SIG-M5 treated with dmso at 0.1 percent for 504 hours (cell line): ENCODE measurements at regions not wholly inside any gene's neighbourhood (a gene's known extent, or its start where the extent isn't known, plus 50 kb on each side); places are given as distances from the start of the nearest gene placed in this dataset.
"Not testable (repeated sequence)": the region's sequence is repeated elsewhere in the genome, so short reads cannot be mapped to it uniquely, and the experiment has no call there.

ENCODE experiments used
- DNase-seq: peaks from one replicate; lab custom pipeline; 2025; ENCODE audit not compliant: unreplicated experiment; lab: John Stamatoyannopoulos, UW

- DNase-seq, result no peak
These were observed 226.6 kb upstream of the KAZN start for GRCh38 chr1:14371771-14372497.

- no peak for DNase-seq
These were observed 226.0 kb upstream of the KAZN start for GRCh38 chr1:14372526-14372925.

GRCh38 chr1:14373081-14373758 lies 225.3 kb upstream of the KAZN start:
- no peak for DNase-seq

DNA sequence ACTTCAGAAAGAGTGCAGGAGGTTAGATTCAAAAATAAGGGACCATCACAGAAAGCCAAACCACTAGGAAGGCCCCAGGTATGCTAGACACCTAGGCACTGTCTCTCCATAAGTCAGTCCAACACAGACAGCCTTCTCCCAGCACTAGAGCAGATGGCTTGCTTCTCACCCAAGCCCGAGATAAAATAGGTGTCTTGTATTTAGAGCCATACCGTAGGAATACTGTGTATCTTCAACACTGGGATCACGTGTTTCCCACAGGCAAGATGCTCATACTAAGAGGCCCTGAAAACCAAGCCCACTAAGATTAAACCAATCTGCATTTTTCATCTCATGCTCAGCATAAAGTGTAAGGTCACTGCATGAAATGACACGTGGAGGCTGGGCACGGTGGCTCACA lies 223.3 kb upstream of the KAZN start:
- no peak for DNase-seq

DNA sequence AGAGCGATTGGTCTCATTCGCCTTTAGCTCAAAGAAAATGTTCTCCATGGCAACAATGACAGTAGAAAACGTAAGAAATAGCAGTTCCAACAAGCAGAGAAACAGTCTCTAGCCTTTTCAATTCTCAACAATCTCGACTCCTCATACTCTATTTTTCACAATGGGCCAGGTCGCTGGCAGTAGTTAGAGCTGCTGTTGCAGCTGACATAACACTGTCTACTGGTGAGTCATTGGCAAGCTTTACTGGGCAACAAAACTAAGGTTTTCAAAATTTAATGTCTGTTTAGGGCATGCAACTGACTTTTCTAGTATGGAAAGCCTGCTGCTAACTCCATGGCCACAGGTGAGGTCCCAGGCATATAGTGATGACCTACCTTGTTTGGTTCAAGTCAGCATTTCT lies 221.1 kb upstream of the KAZN start:
- DNase-seq, result no peak

- DNase-seq, result no peak
These were observed 218.1 kb upstream of the KAZN start for GRCh38 chr1:14380408-14380807.

- DNase-seq, result no peak
These were observed 207.7 kb upstream of the KAZN start for GRCh38 chr1:14390816-14391215.

GRCh38 chr1:14392161-14392858 lies 206.2 kb upstream of the KAZN start:
- no peak for DNase-seq

DNA sequence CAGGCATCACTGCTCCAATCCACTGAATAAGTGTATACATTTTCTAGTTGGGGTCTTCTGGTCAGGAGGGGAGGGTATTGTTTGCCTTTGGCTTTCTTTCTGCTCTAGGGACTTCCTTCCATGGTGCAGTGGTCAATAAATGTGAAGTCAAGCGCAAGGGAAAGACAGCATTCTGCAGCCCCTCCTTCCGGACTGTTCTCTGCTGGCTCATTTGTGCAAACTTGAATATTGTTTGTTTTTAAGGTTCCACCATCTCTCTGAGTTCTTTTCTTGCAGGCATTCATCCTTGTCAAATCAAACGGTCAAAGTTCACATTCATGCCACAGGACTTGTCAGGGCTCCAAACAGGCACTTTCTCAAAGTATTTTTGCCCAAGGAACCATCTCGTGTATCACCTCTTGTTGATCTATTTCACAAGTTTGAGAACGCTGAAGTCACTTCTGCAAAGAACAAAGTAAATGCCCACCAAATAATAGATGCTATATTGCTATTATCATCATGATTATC lies 205.6 kb upstream of the KAZN start:
- DNase-seq, result no peak

GRCh38 chr1:14396100-14396499 lies 202.4 kb upstream of the KAZN start:
- no peak for DNase-seq

DNA sequence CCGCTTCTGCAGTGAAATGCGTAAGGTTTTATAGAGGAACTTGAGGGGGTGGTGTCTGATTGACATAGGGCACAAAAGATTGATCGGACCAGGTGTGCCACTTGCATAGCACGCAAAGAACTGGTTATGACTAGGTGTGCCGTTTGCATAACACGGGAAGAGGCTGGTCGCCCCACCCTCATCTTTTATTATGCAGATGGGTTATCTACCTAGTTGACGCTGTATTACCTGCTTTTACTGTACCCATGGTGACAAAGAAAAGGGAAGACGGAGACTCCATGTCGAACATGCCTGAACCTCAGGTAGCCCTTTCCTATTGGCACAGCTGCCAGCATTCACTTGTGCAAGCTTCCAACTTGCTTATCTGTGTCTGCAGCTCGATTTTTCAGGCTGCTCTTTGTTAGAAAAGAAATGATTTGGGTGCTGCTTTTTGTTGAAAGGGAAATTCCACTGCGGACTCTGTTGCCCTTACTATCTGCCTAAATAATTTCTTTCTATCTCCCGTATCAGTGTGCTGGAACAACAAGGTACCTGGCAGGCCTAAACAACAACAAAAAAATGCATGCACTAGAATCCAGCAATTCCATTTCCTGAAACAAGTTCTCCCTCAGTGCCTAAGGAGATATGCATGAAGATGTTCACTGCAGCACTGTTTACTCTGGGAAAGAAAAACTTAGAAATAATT lies 194.4 kb upstream of the KAZN start:
- DNase-seq, result no peak

DNA sequence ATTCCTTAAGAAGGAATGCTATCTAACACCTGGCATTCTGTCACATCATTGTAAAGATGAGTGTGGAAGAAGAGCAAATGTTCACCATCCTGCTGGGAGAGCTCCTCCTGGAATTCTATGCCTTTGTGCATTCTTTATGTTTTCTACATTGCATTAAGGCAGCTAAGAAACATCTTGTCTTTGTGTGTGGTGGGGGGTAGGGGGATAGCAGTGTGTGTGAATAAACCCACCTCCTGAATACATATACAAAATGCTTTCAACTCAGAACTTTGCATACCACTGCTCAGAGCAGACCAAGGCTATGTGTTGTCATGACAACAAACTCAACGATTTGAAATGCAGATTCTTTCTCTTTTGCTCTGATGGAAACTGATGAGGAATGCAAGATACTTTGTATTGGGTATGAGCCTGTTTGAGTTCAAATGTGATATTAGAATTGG lies 193.6 kb upstream of the KAZN start:
- DNase-seq, result no peak

- DNase-seq, result no peak
These were observed 186.2 kb upstream of the KAZN start for GRCh38 chr1:14412235-14412634.

GRCh38 chr1:14413819-14414490 lies 184.5 kb upstream of the KAZN start:
- no peak for DNase-seq

- DNase-seq, result no peak
These were observed 183.1 kb upstream of the KAZN start for GRCh38 chr1:14415396-14415795.

DNA sequence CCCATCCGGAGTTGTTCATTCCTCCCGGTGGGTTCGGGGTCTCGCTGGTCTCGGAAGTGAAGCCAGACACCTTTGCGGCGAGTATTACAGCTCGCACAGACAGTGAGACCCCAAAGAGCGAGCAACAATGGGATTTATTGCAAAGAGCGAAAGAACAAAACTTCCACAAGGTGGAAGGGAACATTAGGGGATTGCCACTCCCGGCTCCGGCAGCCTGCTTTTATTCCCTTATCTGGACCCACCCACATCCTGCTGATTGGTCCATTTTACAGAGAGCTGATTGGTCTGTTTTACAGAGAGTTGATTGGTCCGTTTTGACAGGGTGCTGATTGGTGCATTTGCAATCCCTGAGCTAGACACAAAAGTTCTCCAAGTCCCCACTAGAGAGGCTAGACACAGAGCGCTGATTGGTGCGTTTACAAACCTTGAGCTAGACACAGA lies 178.7 kb upstream of the KAZN start:
- not testable (repeated sequence) for DNase-seq

GRCh38 chr1:14420686-14421085 lies 177.8 kb upstream of the KAZN start:
- no peak for DNase-seq

DNA sequence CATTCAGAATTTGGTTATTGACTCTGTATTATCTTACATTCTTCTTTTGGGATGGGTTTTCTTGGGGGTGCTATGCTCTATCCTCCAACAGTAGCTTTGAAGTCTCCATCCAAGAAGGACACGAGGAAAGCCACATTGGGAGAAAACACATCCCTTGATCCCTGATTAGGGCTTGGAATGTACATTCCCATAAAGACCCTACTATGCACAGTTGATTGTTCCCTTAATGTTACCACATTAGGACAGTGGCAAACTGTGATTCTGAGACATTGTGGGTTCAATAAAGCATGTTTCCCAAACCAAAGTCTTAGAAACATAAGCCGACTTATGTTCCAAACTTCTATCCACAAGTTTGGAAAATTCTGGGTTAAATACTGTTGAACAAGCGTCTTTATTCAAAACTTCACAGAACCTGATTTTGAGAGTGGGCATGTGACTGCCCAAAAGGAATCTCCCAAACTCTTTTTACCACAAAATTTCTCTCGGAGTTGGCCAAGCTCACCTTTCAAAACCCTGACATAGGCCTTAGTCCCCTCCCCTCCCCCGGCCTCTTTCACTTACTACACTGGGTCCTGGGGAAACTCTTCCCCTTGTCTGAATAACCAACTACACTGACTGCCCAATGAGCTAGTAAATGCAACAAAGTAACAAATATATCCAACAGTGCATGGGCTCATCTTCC lies 177.0 kb upstream of the KAZN start:
- DNase-seq, result no peak

- DNase-seq, result no peak
These were observed 176.4 kb upstream of the KAZN start for GRCh38 chr1:14421977-14422609.
